Astrocyte of the cerebellum (primary cell): ENCODE measurements at regions not wholly inside any gene's neighbourhood (a gene's known extent, or its start where the extent isn't known, plus 50 kb on each side); places are given as distances from the start of the nearest gene placed in this dataset.

Source experiments
- DNase-seq: peaks from one replicate; pipeline ENCODE4 v3.0.0-alpha.2; 2011; ENCODE audit warnings: low read depth
- H3K4me3 ChIP-seq: 2 replicates; pipeline ENCODE4 v1.5.1; 2011; ENCODE audit warnings: mild to moderate bottlenecking, low read depth, low read length, moderate library complexity
- CTCF ChIP-seq: IDR thresholded peaks from 2 replicates; pipeline ENCODE4 v1.5.1; 2012; ENCODE audit warnings: low read length, low read depth, moderate library complexity, mild to moderate bottlenecking; ENCODE audit errors: missing control alignments
- in situ Hi-C: cut with HindIII; loops from 2 replicates; pipeline ENCODE4 v1.10.0; 2017; ENCODE audit warnings: low sequenced_read_pairs

DNA sequence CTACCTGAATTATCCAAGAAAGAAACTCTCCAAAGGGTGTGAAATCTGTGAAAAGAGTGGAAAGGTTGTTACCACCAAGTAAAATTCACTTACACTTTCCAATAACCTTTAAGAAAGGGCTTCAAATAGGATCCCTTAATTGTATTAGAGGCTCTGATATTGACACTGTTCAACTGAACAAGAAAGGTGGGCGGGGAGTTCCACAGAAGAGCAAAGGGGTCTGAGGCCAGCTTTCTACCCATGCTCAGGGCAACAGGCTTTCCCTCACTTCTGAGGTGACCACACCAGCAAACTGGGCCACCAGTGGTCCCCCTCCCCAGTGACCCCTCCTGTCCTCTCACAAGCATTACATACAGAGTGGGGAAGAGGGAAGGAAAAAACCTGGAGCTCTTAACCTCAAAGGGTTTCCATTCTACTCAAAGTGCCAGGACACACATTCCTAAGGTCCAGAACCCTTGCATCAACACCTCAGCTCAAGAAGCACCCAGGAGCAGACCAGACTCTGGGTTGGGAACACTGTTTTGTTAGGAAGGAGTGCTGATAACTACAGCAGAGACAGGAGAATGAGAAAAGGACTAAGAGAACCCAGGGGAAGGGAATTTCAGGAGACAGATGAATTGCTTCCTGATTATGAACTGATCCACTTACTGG, 71.6 kb upstream of the AKIP1 start:
- no peak for DNase-seq
- in situ Hi-C loops = no loop called here
- no peak overlapping the region for H3K4me3 ChIP-seq

DNA sequence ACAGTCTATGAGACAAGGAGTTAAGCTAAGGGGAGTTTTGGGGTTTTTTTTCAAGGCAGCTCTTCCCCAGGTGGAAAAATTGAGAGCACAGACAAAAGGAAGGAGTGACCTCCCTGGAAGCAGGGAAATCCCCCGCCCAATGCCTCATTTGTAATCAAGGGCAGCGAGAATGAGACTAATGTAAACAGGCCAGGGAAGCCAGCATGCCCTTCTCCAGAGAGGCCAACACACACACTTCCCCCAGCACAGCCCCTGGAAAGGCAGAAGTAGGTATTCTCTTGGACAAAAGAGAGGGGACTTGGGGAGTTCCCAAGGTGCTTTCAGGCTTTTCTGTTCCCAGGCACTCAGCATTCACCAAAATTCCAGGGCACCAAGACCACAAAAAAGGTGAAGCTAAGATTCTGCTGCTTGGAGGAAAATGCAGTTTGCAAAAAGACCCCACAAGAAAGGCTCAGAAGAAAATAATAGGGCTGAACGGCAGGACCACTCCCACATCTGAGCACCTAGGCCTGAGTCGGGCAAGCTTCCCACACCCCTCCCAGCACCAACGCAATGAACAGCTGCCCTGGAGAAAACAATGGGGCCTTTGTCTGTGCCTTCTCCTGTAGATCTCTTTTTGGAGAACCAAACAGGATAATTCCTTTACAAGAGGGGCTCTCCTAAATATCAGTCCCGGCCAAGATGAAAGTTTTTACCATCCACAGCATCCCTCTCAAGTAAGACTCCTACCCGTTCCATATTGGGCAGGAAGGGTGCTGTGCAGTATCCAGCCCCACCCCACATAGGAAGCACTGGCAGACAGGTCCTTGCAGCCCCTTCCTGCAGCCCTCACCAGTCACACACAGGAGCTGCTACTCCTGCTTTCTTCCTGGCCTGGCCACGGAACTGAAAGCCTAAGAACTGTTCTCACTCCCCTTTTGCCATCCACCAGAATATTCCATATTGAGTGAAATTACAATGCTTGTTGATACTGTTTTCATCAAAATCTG, 70.7 kb upstream of the AKIP1 start:
- in situ Hi-C loops = no loop called here
- H3K4me3 ChIP-seq = no peak overlapping the region
- no peak for DNase-seq
- TF ChIP-seq CTCF = no peak

More for the DNA sequence above, 71.6 kb upstream of the AKIP1 start:
- TF ChIP-seq CTCF = no peak

DNA sequence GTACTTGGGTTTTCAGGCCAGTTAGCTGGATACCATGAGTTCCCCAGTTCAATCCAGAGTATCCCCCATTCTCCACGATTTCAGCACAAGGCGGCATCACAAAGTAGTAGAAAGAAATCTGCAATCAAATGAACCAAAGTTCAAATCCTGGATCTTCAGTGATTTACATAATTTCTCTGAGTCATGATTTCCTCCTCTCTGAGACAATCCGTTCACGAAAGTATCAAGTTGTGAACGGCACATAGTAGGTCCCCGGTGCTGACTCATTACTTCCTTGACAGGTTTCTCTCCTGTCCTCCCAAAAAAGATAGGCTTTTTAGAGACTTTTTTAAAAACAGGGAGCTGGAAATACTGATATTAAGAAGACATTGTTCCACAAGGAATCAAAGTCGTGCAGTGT, 69.1 kb upstream of the AKIP1 start:
- H3K4me3 ChIP-seq = no peak overlapping the region
- no peak for TF ChIP-seq CTCF
- DNase-seq = no peak
- in situ Hi-C loops = no loop called here

- H3K4me3 ChIP-seq = no peak overlapping the region
- TF ChIP-seq CTCF = no peak
- no peak for DNase-seq
- in situ Hi-C loops = no loop called here
These were observed 52.2 kb upstream of the AKIP1 start for GRCh38 chr11:8858808-8859207.
